GM21360 (cell line): ENCODE measurements at regions not wholly inside any gene's neighbourhood (a gene's known extent, or its start where the extent isn't known, plus 50 kb on each side); places are given as distances from the start of the nearest gene placed in this dataset.

Experiments
- ATAC-seq: cut with Tn5 transposase; IDR thresholded peaks from one replicate; pipeline ENCODE4 v1.9.1; 2021; ENCODE audit warnings: mild to moderate bottlenecking, moderate library complexity; ENCODE audit not compliant: unreplicated experiment

DNA sequence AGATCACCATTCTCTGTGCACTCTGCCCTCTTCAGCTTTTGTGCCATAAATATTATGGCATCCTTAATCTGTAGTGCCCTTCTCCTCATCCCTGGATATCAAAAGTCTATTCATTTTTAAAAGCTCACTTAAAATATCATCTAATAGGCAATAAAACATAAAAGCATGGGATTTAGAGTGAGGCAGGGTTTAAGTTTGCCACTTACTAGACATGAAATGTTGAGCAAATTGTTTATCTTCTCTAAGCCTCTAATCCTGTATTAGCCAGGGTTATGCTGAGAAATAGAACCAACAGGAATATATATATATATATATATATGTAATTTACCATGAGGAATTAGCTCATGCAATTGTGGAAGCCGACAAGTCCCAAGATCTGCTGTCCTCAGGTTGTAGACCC, 472.4 kb upstream of the HS3ST1 start:
- no peak for ATAC-seq

DNA sequence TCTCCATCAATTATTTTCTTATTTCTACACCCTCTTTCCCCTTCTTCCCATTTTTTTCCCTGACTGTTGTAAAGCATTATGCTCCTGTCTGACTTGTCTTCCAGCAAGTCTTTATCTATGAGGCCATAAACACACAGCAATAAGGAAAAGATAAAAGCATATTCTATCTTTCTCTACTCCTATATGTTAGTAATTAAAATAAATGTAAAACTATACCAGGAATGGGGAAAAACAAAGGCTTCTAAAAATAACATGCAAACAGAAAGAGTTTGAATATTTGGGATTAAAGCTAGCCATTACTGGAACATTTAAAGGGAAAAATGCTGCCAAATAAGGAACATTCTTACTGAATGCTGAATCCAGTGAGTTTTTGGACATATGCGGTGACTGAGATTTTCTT, 471.7 kb upstream of the HS3ST1 start:
- no peak for ATAC-seq

DNA sequence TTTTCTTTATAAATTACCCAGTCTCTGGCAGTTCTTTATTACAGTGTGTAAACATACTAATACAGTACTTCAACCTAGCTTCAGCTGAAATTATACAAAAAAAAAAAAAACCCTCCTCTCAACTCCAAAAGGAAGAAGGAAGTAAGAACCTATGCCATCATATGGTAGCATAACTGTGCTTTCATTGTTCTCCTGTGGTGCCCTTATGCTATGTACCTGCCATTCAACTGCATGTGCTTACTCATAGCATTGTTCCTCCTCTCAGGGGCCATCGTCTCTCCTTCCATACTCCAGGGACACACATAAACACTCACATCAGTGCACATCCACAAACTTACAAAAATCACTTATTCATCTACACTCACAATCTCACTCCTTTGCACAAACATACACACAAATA, 470.1 kb upstream of the HS3ST1 start:
- ATAC-seq, result no peak

DNA sequence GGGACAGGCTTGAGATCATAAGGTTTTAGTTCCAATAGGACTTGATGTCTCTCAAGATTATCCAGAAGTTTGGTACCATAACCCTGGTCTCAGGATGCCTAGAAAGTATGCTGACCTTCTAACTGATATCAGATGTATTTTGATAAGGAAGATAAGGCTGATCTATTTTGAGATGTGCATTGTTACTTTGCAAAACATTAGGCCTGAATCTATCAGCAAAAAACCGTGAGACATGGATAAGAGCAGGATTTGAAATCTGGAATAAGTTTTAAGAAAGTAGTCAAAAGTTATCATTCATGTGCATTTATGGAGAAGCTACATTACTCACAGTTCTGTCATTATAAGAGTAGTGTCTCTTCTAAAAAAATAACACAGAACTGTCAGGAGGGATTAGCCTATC, 467.1 kb upstream of the HS3ST1 start:
- no peak for ATAC-seq

DNA sequence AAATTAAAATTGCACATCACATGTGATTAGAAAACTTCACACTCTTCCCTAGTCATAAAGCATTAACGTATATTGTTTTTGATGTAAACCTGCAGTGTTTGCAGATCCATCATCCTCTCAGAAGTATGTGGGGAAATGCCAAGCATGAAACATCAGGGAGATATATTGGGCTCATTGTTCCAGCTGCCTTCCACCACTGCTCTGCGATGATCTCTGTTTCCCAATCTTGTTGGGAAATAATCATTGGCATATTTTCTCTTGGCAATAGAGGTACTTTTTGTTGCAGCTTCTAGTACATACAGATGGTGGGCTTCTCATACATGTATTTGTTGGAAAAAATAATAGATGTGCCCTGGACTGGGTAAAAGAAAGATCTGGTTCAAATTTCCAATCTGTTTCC, 466.3 kb upstream of the HS3ST1 start:
- no peak for ATAC-seq

DNA sequence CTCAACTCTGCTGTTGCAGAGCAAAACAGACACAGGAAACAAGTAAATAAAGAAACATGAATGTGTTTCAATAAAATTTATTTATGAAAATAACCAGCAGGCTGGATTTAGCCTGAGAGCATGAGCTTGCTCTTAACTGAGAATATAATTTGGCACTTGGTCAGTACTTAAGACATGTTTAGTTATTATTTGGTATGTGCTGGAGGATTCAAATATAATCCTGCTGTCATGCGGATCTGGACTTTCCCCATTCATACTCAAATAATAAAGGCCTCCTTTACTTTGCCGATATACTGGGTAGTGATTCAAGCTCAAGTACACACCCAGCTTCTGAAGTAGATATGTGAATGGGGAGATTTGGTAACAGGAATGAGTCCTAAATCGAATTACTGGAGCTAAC, 465.5 kb upstream of the HS3ST1 start:
- no peak for ATAC-seq

DNA sequence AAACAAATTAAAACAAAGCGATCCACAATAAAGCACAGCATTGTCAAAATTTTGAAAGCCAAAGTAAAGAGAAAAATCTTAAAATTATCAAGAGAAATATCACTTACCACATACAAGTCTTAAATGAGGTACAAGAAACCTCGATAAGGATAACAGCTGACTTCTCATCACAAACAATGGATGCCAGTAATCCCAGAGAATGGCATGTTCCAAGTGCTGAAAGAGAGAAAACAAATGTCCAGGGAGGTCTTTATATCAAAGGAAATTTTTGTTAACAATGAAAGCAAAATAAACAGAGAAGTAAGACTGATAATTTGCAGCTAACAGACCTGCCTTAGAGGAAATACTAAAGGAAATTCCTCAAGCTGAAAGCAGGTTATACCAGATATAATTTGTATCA, 460.4 kb upstream of the HS3ST1 start:
- ATAC-seq, result no peak

DNA sequence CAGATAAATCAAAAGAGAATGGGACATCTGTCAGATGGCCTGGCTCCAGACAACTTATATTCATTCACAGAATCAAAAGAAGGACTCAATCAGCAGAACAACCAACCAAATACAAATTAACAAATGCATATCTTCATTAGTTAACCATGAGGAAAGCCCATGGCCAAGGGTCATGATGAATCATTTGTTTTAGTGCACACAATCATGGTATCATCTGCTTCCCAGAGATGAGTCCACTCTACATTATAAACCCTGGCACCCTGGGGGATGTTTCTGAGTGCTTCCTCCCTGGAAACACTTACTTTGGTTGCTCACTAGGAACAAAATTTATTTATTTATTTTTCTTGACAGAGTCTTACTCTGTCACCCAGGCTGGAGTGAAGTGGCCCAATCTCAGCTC, 453.3 kb upstream of the HS3ST1 start:
- no peak for ATAC-seq

DNA sequence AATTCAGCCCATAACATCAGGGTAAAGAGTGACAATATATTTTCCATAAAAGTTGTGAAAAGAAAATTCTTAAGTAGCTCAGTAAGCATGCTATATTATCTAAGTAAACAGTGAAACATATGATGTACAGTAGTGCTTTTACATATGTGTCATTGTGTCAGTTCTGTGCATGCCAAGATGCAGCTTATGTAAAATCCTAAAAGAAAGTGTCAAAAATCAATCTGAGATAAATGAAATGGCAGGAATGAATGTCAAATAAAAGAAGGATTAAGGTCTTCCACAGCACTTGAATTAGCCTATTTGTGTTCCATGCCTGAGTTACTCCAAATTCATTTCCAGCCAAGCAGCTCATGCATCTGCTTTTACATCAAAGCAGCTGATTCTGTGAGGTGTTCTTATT, 452.7 kb upstream of the HS3ST1 start:
- ATAC-seq, result no peak

DNA sequence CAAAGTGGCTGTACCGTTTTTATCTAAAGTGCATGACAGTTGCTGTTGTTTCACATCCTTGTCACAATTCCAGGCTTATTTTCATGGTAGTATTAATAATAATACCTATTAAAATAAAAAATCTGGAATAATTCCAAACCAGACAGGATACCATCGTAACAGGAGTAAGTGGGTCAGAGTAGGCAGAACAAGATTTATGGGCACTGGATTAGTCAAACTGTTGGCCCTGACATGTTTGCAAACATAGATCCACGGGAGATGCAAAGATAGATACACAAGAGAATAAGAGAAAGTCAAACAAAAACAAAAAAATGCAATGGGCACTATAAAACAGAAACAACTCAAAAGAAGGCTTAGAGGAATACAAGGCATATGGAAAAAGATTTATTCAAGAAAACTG, 449.5 kb upstream of the HS3ST1 start:
- no peak for ATAC-seq

DNA sequence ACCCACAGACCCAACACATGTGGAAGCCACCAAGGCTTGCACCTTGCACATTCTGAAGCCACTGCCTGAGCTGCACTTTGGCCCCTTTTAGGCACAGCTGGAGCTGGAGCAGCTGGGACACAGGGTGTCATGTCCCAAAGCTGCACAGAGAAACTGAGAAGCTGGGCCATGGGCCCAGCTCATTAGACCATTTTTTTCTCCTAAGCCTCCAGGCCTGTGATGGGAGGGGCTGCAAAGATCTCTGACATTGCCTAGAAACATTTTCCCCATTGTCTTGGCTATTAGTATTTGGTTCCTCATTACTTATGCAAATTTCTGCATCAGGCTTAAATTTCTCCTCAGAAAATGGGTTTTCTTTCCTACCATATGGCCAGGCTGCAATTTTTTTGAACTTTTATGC, 447.4 kb upstream of the HS3ST1 start:
- ATAC-seq, result no peak

DNA sequence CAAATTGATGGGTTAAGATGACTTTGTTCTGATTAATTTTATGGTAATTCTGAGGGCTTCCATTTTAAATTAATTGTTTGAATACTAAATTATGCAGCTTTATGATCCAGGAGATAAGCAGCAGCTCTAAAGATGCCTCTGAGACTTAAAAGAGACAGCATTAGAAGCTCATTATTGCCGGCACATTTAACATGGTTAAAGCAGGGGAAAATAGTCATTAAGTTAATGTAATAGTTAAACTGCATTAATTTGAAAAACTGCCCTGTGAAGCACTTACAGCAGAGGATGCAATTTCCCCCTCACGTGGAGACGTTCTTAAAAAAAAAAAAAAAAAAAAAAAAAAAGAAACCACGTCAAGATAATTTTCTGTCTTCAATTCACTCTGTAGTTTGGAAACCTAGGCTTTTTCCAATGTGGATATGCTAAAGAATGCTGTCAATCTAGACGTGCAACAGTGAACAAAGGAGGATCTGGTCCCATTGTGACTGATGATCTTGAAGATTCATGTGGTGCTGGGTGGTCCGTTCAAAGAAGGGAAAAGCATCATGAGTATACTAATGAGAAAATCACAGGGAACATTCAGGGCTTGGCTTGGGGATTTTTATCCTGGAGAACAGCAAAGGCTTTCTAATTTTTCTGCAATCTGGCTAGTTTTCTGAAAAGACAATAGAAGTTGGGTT, 440.6 kb upstream of the HS3ST1 start:
- no peak for ATAC-seq

DNA sequence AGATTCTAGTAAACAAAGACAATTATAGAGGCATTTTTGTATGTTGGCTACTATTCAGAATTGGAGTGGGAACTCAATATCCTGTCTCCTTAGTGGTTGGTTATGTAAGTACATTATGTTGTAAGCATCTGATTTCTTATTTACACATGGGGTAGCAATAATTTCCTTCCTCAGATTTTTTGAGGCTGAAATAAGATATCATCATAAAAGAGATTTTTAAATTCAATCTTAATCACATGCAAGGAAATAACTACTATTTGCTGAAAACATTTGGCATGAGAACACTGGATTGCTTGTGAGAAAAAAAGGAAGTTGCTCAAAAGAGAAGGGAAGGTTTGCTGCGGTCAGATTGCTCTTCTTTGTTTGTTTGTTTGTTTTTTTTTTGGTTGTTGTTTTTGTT, 437.7 kb upstream of the HS3ST1 start:
- no peak for ATAC-seq

DNA sequence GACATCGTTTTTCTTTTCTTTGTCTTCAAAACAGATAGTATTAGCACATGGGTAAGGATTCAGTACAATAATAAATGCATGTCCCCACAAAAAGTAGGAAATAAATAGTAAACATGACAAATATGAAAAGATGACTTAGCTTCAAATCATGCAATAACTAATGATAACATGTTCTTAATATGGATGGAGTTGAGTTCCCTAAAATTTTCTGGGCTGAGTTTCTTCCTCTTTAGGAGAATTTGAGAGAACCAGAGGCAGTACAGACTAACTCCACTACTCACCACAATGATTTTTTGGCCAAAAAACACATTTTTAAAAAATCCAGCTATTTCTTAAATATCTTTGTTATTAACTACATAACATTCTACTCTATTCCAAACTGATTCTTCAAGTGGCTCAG, 432.3 kb upstream of the HS3ST1 start:
- no peak for ATAC-seq

DNA sequence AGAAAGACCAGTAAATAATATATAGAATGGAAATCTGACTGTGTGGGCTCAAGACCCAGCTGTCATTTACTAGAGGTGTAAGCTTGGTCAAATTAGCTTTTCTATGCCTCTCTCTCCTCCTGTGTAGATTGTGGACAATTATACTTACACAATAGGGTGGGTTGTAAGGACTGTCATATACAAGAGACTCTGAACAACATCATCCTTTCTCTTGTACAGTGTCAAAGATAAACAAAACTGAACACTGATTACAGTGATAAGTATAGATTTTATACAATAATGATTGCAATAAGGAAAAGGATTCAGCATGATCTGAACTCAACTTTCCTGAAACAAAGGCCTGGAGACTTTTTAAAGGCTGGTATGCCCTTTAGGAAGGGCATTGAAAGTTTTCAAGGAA, 429.2 kb upstream of the HS3ST1 start:
- ATAC-seq, result no peak

DNA sequence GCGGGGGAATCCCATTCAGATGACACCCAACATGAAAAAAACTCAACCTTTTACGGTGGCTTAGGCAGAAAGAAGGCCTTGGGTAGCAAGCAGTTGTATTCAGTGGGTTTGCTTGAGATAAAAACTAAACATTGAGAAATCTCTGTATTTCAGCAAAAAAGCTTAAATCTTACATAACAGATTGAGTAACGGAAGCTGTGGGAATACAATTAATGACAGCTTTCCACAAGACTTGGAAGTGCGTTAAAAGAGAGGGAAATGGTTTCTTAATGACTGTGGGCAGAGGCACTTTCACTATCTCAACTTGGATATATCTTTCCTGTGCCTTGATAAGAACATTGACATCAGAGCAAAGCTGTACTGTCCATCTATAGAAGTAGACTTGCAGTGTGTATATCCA, 418.5 kb upstream of the HS3ST1 start:
- ATAC-seq, result no peak

DNA sequence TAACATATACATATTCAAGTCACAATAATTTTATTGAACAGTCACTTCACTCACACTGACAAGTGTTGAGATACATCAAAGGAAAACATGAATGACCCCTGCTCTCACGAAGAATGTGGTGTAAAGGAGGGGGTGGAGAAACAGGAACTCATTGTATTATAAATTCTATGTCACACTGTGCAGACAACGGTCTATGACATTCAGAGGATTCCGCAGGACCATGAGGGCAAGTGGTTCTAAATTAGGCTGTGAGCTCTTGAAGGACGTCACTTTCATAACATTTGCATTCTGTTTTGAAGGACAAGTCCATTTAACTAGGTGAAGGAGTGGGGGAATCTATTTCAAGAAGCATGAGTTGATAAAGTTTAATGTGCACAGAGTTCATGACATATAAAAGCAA, 415.2 kb upstream of the HS3ST1 start:
- ATAC-seq, result no peak

DNA sequence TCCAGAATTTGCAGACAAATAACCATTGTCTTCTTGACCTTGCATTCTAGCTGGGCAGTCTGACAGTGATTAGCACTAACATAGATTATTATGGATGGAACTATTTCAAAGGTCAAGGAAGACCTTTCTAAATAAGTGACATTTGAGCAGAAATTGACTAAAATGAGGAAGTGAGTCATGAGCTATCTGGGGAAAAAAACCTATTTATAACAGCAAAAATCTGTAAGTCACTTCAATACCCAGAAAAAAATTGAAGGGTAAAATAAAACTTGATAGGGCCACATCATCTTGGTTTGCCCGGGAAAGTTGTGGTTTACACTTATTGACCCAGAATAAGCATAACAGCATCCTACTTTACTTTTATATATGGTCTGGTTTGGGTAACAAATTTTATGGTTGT, 414.6 kb upstream of the HS3ST1 start:
- ATAC-seq, result no peak

DNA sequence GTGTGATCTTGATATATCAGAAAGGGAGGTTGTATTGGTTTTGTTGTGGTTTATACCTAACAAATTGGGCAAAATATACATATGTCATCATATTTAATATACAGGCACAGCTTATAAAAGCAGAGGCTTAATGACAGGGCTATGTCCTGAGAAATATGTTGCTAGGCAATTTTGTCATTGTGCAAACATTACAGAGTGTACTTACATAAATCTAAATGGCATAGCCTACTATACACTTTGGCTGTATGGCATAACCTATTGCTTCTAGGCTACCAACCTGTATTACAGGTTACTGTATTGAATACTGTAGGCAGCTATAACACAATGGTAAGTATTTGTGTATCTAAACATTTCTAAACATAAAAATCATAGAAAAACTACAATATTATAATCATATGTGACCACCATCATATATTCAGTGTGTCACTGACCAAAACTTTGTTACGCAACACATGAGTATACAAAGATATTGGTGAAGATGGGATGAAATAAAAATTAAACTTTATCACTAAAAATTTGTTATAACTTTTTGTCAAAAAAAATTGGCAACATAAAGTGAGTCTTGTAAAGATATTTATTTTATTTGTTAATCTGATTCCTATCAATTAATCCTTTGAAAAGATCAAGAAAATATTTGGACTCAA, 414.0 kb upstream of the HS3ST1 start:
- no peak for ATAC-seq

DNA sequence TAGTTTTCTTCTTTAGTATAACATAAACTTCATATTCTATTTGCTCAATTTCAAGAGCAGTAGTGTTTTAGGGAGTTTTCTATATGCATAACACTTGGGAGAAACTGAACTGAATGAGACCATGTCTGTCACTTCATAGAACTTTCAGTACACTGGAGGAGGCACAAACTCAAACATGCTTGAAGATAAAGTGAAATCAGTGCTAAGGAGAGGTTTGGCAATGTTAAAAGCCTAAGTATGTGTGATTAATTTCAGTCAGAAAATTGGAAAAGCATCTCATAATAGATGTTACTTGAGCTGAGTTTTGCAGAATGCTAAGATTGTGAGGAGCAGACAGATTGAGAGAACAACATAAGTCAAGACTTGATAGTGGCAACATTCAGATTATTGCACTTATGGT, 411.2 kb upstream of the HS3ST1 start:
- no peak for ATAC-seq

DNA sequence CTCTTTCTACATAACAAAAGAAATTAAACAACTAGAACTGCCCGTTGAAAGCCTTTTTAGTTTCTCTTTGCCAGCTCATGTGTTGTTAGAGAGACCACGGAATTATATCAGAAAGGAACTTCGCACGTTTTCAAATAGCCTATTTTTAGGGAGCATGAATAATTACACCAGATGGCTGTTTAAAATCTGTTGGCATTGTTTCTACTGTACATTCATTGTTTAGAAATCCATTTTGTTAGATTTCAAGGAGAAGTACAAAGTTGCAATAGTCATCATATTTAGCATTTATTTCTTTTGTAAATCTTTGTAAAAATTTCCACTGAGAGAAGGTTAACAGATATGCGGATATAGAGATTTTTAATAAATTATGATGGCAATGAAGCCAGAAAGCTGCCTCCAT, 403.0 kb upstream of the HS3ST1 start:
- no peak for ATAC-seq

DNA sequence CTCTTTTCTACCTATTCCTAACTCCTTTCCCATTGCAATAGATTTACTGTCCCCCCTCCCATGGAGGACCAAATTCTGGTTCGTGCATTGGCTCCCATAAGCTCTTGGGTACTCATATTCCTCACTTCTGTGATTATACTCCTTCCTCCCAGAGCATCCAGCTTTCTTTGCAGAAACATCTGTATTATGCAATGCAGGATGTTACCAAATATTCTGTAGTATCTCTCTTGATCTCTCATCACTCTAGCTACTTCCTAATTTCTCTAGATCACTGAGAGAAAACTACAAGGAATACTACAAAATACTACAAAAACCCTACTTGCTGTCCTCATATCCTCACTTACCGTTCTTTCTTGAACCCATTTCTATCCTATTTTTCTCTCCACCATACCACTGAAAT, 395.9 kb upstream of the HS3ST1 start:
- ATAC-seq, result no peak

DNA sequence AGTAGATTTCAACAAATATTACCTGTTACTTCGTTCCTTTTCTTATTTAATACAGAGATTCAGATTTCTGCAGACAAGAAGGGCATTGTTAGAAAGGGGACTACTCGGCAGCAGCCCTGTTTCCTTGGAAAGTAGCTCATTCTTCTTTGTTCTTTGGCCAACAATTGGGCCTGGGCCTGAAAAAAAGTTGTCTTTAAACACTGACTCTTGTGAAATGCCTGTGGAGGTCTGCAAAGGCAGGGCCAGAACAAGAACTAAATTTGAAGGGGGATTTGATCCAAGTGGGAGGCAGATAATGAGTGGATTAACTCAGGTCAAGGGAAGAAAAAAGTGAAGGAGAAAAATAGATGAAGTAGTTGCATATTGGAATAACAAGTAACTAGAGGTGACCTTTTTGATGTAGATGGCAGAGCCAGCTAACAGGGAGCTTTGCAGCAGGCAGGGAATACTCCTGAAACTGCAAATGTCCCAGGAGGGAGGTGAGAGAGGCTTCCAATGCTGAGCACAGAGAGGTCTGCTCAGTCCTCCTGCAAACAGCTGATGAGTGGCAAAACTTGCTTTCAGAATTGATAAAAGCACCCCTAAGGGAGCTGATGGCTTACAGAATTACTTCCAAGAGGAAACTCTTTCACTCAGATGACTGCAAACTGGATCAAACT, 393.2 kb upstream of the HS3ST1 start:
- ATAC-seq, result no peak
